CD4-positive, alpha-beta T cell treated with Interleukin-4 for 1 hour (primary cell): ENCODE measurements at regions not wholly inside any gene's neighbourhood (a gene's known extent, or its start where the extent isn't known, plus 50 kb on each side); places are given as distances from the start of the nearest gene placed in this dataset.
"Not testable (repeated sequence)": the region's sequence is repeated elsewhere in the genome, so short reads cannot be mapped to it uniquely, and the experiment has no call there.

ENCODE experiments used
- DNase-seq, 2 donors: peaks; one replicate each; pipeline ENCODE4 v3.0.0-alpha.2; 2020 to 2022

DNA sequence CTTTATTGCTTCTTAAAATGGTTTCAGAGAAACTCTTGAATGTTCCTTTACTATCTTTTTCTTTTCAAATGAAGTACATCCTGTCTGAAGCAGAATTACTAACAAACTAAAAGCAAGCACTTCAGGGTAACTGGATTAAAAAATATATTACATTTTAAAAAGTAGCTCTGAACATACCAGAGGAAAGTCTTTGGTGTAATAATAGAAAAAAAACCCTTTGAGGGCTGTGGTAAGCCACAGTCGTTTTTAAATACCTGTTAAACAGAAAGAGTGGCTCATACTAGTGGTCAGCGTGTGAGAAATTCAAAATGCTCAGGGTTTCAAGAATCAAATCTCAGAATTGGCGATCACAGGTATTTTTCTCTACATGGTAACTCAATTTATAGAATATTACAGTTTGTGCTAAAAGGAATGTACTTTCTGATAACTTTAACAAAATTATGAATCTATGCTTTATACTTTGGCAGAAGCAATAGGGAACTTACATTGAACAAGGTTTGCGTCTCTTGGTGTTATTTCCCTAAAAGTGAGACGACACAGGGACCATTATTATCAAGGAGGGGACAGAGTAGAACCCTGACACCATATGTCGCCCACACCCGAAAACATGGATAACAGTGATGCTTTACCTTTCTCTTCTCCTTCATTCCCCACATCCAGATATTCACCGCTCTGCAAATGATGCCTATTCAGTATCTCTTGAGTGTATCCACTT, 97.0 kb upstream of the DPH5 start:
- DNase-seq = peak in 1 of 2 donors; percentile 76

DNA sequence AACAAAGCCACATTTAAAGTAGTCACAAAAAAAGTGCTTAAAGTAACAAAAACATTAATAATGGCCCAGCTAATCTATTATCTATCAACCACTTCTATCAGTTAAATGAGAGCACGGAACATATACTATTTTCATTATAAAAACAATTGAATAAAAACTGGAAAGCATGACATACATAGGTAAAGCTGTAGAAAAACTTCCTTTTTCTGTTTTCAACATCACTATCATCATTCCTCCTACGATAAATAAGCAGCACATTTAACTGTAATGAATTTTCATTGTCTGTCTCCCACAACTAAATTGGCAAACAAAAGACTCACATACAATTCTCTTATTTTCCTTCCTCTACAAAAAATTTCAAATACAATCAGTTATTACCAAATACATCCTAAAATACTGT, 96.4 kb upstream of the DPH5 start:
- no peak for DNase-seq

DNA sequence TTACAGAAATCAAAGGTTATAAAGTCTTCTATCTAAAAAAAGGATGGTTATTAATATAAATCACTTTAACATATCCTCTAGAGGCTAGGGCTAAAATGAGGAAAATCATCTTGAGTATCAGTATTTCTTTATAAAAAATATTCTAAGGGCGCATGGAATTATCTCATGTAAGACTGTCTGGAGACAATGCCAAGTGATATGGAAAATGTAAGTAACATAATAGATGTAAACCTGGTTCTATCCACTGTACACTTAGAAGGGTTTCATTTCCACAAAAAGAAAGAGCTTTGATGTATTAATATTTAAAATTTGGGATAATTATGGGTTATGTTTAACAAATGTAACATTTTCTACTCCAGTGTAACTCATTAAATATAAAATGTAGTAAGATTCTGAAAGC, 95.9 kb upstream of the DPH5 start:
- no peak for DNase-seq

DNA sequence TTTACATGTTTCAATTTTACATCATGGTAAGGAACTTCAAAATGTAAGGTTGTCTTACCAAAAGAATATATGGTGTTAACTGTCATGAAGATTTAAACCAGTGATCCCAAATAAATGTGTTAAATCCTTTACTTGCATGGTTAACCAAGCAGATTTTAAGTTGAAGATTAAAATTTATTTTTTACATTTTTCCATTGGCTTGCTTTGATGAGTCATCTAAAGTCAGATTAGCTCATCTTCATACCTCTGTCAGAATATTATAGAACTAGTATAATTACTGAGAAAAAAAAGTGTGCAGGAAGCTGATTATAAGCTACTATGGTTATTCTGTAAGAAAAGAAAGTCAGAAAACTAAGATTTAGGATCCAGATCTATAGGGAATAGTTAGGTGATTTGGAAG, 95.3 kb upstream of the DPH5 start:
- DNase-seq = peak in 1 of 2 donors; percentile 42

DNA sequence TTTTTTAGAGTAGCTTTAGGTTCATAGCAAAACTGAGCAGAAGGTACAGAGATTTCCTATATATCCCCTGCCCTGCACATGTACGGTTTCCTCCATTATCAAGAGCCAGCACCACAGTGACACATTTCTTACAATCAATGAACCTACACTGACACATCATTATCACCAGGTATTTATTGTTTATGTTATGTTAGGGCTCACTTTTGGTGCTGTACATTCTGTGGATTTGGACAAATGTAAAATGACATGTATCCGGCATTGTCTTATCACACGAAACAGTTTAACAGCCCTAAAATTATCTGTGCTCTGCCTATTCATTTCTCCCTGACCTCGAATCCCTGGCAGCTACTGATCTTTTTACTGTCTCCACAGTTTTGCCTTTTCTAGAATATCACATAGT, 93.7 kb upstream of the DPH5 start:
- no peak for DNase-seq

DNA sequence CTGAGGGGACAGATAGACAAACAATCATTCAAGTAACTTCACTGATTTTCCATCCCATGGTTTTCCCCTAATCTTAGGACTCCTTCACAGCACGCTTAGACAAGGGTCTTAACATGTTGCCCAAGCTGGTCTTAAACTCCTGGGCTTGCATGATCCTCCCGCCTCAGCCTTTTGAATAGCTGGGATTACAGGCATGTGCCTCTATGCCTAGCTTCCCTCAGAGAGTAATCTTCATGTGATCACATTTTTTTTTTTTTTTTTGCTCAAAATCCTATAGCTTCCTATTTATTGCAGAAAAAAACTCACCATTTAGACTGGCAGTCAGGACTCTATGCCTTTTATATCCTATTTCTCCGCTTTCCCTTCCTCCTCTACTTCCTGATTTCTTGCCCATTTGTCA, 90.4 kb upstream of the DPH5 start:
- no peak for DNase-seq

DNA sequence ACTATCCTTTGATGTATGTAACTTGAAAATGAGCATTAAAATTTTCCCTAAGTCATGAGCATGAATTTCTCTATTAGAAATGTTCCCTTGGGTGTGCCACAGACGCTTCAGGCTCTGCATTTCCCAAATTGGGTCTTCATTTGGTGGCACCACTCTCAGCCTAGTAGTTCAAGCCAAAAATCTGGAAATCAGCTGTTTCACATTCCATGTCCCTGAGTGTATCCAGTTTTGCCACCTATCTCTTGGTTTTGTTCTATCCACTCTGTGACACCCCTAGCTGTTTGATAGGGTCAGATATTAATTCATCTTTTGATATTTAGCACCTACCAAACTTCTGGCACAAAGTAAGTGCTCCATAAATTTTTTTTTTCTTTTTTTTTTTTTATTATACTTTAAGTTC, 89.5 kb upstream of the DPH5 start:
- no peak for DNase-seq

DNA sequence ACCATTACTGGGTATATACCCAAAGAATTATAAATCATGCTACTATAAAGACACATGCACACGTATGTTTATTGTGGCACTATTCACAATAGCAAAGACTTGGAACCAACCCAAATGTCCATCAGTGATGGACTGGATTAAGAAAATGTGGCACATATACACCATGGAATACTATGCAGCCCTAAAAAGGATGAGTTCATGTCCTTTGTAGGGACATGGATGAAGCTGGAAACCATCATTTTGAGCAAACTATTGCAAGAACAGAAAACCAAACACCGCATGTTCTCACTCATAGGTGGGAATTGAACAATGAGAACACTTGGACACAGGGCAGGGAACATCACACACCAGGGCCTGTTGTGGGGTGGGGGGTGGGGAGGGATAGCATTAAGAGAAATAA, 88.5 kb upstream of the DPH5 start:
- DNase-seq = not testable (repeated sequence)

DNA sequence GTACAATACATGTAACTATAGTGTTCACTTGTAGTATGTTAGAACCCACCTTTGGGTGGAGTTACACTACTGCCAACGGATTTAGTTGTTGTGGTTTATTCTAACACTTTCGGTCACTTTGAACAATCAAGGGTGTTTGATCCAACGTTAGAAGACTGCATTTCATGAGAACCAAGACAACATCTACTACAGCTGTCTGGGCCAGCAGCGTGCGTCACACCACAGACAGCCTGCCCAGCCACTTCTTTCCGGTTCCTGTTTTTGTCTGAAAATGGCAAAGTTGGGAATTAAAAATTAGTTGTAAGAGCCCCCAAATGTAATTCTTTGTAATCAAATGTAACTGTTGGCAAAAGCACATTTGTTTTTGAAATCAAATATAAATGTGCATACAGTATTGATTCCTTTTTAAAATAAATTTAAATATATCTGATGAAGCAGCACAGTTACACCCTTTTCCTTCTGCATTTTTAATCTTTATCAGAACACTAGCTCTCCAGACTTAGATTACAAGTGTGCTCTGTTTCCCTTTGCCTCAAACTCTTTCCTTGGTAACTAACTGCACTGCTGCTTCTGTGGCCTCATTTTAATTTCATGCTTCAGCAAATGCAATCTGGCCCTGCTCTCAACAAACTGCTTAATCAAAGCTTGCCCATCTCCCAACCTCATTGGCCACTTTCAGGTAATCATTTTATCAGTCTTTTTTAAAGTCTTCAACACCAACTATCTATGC, 86.6 kb upstream of the DPH5 start:
- DNase-seq = peak; percentile 94 to 95

DNA sequence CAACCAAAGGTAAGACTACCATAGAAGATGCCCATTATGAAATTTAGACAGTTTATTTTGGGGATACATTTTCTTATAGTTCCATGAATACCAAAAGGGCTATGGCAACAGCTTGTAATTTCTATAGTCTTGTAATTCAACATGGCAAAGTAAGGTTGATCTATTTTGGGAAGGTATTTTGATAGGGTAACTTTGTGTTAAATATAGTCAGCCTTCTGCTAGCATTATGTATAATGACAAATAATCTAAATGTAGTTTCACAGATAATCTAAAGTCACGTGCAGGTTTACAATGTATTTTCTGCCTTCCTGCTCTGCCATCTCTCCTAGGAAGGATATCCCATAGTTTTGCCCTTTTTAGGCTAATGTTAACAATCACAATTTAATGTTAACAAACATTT, 85.9 kb upstream of the DPH5 start:
- no peak for DNase-seq

DNA sequence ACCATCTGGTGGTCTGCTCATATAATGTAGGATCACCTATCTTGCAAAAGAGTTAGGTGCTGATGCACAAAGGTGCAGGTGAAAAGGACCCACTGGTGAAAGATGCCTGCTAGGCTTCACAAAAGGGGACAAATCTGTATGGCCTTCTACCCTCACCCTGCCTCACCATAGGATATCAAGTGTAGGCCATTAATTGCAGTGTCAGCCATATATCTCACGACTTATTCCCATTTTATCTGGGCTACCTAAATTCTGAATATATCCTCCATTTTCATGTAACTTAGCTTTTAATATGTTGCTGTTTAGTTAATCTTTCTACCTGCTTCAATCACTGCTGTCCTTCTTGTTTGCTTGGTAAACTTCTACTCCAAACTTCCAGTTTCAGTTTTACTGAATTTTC, 84.2 kb upstream of the DPH5 start:
- no peak for DNase-seq

DNA sequence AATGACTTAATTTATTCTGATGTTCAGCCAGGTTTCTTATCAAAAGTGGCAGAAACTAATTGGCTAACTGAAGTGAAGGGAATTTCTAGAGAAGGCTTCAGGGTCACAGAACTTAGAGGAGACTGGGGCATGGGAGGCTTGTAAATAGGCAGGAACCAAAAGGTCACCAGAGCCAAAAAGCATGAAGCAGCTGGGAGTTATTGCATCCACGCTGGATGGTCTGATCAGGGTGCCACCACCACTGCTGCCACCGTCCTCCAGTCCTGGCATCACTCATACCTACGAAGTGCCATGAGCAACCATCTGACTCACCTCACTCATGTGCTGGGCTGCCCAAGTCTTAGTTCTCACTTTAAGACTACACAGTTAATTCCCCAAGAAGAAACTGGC, 82.5 kb upstream of the DPH5 start:
- no peak for DNase-seq

DNA sequence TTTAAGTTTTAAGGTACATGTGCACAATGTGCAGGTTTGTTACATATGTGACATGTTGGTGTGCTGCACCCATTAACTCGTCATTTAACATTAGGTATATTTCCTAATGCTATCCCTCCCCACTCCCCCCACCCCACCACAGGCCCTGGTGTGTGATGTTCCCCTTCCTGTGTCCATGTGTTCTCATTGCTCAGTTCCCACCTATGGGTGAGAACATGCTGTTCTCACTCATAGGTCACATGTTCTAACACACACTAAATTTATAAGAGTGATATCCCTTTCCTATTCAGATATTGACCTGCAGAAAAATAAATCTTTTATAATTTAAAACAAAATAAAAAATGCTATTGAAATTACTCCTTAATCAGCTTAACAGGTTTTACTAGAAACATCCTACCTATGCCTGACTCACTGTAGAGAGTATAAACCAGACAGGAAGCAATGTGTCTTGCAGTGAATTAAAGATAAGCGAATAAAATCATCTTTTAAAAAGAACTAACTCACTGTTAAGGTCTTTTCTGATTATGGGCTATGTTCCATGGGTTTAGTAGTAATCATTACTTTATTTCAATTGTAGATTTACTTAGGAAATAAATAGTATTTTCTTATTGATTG, 82.0 kb upstream of the DPH5 start:
- DNase-seq = no peak

DNA sequence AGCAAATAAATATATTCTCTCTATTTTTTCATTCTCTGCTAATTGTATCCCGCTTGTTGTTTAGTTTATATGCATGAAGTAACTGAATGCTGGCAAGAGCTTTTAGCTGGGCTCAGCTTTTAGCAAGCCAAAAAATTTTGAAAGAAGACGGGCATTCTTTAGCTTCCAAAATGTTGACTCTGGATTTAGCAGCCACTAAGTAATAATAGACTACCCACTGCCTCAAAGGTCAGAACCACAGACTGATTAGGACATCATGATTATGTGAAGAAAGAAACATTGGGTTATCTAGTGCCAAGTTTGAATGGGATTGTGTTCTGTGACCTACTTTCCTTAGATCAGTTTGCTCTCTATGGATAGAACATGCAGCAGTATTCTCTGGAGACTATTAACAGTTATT, 80.3 kb upstream of the DPH5 start:
- no peak for DNase-seq

DNA sequence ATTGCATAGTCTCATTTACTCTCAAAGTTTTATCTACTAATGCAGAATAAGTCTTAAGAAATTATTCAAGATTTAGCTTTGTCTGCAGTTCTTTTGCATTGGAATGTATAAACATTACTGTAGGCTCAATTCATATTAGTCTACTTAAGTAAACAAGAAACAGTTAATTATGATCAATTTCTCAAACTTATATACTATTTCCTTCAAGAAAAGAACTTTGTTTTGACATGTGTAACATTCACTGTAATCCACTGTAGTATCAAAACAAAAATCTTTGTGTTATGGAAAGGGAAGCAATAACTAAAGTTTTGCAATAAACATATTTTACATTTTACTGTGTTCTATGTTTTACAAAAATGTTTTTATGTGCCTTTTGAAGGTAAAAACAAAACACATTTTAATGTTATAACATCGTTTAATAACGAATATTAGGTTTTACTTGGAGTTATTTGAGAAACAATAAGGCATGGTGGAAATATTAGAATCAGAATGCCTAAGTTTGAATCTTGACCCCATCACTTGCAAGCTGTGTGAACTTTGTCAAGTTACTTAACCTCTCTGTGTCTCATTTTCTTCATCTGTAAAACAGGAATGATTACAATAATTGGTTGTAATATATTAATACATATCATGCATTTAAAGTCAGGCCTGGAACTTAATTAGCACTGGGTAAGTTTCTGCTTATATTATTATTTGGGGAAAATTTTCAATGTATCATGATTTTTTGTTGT, 77.0 kb upstream of the DPH5 start:
- no peak for DNase-seq

DNA sequence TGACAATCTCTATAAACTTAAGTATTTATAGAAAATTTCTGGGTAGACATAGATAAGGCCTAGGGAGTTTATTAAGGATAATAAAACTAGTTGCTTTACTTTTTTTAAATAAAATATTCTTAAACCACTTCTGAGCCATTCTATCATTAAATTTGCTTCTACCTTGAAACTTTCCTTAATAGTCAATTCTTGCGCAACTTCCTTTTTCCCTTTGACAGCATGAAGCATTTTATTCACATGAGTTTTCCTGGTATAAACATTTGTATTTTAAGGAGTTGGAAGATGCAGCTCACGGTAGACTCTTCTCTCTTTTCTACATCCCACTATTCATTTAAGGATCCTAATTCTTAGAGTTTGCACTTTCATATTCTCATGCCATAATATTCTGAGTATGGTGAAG, 75.8 kb upstream of the DPH5 start:
- DNase-seq = no peak

DNA sequence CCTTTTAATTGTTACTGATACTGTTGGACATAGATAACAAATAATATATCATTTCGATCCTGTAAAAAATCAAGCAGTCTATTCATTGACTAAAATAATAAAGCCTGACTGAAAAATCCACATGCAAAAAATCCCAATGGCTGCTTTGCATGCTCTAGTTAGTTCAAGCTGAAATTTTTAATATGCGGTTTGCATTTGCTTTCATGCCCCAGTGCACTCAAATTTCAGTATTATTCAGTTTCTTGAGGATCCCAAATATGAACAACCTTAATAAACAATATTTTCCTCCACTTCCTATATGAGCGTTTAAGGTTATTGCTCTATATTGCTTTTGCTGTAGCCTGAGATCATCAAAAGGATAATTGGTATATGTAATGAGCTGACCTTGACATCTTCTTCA, 75.1 kb upstream of the DPH5 start:
- DNase-seq = no peak

DNA sequence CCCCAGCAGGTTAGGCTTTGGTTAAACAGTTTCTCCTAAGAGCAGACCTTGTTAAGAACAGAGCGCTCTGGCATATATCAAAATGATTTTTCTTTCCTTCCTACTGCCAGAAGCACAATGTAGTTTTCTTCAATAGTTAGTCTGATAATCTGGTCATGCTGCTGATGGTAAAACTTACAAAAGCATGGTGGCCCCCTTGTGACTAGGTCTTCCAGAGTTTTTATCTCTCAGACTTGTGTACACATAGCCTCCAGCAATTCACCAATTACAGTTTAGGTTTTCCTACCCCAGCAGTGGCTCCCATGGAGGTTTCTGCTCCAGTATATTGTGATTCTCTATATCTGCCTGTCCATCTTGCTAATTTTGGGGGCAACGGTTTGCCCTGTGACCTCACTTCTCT, 73.3 kb upstream of the DPH5 start:
- no peak for DNase-seq

DNA sequence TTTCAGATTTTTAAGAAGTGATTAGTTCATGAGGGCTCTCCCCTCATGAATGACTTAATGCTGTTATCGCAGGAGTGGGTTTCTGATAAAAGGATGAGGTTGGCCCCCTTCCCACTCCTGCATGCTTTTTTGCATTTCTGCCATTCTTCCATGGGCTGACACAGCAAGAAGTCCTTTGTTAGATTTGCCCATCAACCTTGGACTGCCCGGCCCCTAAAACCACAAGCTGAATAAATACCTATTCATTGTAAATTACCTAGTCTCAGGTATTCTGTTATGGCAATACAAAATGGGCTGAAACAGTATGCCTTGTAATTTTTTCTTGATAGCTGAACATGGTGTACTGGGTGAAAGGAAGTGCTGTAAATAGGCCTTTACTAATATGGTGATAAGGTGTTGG, 72.7 kb upstream of the DPH5 start:
- DNase-seq = no peak

DNA sequence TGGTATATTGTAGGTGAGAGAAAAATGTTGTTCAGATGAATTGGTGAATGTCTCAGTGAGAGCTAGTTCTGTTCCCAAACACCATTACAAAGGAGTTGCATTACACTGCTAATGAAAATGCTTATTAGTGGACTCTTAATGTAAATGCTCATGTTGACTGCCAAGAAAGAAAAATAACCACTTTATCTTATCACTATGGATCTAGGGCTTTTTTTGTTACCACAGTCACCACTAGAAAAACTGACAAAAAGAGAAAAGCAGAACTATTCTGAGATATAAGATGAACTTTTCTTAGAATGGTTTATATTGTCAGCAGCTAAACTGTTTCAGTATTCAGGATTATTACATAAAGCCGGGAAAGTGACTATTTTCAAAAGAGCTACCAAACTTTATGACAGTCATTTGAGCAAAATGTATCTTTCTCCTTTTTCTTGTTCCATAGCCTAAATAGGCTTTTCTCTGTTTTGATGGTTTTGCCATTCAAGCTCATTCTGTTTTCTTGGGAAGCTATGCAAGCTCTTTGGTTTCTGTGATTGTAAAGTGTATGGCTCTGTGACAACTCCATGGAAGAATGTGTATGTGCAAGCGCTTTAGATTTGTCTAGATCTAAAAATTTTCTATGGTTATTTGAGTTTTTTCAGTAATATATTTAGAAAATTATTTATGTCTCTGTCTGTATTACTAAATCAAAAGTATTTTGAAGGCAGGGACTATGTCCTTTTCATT, 64.2 kb upstream of the DPH5 start:
- DNase-seq = no peak

DNA sequence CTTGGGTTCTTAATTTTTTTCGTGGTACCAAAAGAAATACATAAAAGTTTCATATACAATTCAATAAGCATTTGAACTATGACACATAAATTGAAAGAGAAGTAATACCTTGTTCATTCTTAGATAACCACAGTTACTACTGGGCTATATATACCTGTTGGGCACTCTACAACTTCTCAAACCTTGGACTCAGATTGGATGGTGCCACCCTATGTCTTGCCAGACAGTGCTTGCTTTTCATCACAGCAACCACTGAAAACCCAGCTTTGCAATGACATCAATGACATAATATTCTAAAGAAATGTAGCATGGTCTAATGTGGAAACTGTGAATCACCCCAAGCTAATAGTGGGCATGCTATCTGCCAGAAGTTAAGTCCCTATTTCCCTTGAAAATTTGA, 62.8 kb upstream of the DPH5 start:
- DNase-seq = no peak

DNA sequence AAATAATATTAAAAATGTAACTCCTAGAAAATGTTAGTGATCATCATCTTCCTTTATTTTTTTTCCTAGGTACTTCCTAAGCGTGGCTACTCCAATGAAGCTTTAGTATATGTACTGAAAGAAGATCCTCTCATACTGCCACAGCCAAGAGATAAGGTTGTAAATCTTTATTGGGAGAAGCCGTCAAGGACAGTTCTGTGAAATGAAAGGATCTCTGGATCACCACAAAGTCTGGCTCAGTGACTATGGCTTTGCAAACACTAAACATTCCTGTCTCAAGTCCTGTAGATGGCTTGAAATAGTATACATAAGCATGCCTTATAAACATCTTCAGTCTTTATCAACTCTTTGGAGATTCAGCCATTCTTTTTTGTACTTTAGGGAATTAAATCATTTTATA, 61.2 kb upstream of the DPH5 start:
- no peak for DNase-seq
